ENCODE measurements at regions not wholly inside any gene's neighbourhood (a gene's known extent, or its start where the extent isn't known, plus 50 kb on each side); places are given as distances from the start of the nearest gene placed in this dataset.

DNA sequence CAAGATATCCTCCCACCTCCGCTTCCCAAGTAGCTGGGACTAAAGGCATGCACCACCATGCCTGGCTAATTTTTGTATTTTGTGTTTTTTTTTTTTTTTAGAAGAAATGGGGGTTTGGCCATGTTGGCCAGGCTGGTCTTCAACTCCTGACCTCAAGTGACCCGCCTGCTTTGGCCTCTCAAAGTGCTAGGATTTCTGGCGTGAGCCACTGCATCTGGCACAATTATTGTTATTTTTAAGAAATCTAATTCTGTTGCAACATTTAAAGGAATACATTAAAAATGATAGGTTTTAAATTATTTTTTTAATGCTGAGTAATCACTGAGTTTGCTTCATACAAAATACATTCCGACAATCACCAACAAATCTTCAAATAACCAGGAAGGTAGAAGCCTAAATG is 178.1 kb upstream of the SEMA3E start (continued):
- TF ChIP-seq, protein P1, sequence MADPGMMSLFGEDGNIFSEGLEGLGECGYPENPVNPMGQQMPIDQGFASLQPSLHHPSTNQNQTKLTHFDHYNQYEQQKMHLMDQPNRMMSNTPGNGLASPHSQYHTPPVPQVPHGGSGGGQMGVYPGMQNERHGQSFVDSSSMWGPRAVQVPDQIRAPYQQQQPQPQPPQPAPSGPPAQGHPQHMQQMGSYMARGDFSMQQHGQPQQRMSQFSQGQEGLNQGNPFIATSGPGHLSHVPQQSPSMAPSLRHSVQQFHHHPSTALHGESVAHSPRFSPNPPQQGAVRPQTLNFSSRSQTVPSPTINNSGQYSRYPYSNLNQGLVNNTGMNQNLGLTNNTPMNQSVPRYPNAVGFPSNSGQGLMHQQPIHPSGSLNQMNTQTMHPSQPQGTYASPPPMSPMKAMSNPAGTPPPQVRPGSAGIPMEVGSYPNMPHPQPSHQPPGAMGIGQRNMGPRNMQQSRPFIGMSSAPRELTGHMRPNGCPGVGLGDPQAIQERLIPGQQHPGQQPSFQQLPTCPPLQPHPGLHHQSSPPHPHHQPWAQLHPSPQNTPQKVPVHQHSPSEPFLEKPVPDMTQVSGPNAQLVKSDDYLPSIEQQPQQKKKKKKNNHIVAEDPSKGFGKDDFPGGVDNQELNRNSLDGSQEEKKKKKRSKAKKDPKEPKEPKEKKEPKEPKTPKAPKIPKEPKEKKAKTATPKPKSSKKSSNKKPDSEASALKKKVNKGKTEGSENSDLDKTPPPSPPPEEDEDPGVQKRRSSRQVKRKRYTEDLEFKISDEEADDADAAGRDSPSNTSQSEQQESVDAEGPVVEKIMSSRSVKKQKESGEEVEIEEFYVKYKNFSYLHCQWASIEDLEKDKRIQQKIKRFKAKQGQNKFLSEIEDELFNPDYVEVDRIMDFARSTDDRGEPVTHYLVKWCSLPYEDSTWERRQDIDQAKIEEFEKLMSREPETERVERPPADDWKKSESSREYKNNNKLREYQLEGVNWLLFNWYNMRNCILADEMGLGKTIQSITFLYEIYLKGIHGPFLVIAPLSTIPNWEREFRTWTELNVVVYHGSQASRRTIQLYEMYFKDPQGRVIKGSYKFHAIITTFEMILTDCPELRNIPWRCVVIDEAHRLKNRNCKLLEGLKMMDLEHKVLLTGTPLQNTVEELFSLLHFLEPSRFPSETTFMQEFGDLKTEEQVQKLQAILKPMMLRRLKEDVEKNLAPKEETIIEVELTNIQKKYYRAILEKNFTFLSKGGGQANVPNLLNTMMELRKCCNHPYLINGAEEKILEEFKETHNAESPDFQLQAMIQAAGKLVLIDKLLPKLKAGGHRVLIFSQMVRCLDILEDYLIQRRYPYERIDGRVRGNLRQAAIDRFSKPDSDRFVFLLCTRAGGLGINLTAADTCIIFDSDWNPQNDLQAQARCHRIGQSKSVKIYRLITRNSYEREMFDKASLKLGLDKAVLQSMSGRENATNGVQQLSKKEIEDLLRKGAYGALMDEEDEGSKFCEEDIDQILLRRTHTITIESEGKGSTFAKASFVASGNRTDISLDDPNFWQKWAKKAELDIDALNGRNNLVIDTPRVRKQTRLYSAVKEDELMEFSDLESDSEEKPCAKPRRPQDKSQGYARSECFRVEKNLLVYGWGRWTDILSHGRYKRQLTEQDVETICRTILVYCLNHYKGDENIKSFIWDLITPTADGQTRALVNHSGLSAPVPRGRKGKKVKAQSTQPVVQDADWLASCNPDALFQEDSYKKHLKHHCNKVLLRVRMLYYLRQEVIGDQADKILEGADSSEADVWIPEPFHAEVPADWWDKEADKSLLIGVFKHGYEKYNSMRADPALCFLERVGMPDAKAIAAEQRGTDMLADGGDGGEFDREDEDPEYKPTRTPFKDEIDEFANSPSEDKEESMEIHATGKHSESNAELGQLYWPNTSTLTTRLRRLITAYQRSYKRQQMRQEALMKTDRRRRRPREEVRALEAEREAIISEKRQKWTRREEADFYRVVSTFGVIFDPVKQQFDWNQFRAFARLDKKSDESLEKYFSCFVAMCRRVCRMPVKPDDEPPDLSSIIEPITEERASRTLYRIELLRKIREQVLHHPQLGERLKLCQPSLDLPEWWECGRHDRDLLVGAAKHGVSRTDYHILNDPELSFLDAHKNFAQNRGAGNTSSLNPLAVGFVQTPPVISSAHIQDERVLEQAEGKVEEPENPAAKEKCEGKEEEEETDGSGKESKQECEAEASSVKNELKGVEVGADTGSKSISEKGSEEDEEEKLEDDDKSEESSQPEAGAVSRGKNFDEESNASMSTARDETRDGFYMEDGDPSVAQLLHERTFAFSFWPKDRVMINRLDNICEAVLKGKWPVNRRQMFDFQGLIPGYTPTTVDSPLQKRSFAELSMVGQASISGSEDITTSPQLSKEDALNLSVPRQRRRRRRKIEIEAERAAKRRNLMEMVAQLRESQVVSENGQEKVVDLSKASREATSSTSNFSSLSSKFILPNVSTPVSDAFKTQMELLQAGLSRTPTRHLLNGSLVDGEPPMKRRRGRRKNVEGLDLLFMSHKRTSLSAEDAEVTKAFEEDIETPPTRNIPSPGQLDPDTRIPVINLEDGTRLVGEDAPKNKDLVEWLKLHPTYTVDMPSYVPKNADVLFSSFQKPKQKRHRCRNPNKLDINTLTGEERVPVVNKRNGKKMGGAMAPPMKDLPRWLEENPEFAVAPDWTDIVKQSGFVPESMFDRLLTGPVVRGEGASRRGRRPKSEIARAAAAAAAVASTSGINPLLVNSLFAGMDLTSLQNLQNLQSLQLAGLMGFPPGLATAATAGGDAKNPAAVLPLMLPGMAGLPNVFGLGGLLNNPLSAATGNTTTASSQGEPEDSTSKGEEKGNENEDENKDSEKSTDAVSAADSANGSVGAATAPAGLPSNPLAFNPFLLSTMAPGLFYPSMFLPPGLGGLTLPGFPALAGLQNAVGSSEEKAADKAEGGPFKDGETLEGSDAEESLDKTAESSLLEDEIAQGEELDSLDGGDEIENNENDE (IDR thresholded peaks at IDR 0.05; ENCODE audit: insufficient replicate concordance, low read length), result no peak
- TF ChIP-seq POU5F1 (IDR thresholded peaks at IDR 0.05; ENCODE audit: low read depth, low read length) (no peak), JUND (IDR thresholded peaks at IDR 0.05; ENCODE audit: low read length) (no peak), SP4 (IDR thresholded peaks at IDR 0.05; ENCODE audit: low read length) (no peak), TAF1 (IDR thresholded peaks at IDR 0.05; ENCODE audit: low read depth, low read length) (no peak), HDAC6 (IDR thresholded peaks at IDR 0.05; ENCODE audit: low read depth, low read length) (no peak), KDM4A (IDR thresholded peaks at IDR 0.05; ENCODE audit: low read depth, low read length, severe bottlenecking) (no peak)
- TF ChIP-seq, protein P2, sequence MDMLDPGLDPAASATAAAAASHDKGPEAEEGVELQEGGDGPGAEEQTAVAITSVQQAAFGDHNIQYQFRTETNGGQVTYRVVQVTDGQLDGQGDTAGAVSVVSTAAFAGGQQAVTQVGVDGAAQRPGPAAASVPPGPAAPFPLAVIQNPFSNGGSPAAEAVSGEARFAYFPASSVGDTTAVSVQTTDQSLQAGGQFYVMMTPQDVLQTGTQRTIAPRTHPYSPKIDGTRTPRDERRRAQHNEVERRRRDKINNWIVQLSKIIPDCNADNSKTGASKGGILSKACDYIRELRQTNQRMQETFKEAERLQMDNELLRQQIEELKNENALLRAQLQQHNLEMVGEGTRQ (IDR thresholded peaks at IDR 0.05; ENCODE audit: low read length), result no peak
- TF ChIP-seq, protein P3, sequence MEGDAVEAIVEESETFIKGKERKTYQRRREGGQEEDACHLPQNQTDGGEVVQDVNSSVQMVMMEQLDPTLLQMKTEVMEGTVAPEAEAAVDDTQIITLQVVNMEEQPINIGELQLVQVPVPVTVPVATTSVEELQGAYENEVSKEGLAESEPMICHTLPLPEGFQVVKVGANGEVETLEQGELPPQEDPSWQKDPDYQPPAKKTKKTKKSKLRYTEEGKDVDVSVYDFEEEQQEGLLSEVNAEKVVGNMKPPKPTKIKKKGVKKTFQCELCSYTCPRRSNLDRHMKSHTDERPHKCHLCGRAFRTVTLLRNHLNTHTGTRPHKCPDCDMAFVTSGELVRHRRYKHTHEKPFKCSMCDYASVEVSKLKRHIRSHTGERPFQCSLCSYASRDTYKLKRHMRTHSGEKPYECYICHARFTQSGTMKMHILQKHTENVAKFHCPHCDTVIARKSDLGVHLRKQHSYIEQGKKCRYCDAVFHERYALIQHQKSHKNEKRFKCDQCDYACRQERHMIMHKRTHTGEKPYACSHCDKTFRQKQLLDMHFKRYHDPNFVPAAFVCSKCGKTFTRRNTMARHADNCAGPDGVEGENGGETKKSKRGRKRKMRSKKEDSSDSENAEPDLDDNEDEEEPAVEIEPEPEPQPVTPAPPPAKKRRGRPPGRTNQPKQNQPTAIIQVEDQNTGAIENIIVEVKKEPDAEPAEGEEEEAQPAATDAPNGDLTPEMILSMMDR (IDR thresholded peaks at IDR 0.05; ENCODE audit: control extremely low read depth in 1 of 3, insufficient read depth in 1 of 3, low read depth in 1 of 3, low read length in 3 of 3), result no peak

Measured in H1 (cell line).